Tibial artery (tissue), 4 donors: ENCODE measurements at regions not wholly inside any gene's neighbourhood (a gene's known extent, or its start where the extent isn't known, plus 50 kb on each side); places are given as distances from the start of the nearest gene placed in this dataset.
A peak's percentile ranks its signal among the peaks of the same experiment; 100 is the strongest.

ENCODE experiments used
- DNase-seq, 2 donors: peaks; one replicate each; pipeline ENCODE4 v3.0.0-alpha.2; 2019
- H3K27ac ChIP-seq, 2 donors: fragments of 200-600 bp; sonication (generic) in 1 of 2; 1 replicate in 1 of 2; 2 replicates in 1 of 2; pipeline ENCODE4 v1.5.1; 2018 to 2019; ENCODE audit warnings: mild to moderate bottlenecking in 1 of 2
- H3K27me3 ChIP-seq, 2 donors: fragments of 200-600 bp; sonication (generic) in 1 of 2; one replicate each; pipeline versions ENCODE4 v1.5.1 to v1.6.0; 2016 to 2019
- H3K36me3 ChIP-seq, 3 donors: fragments of 200-600 bp; sonication (generic) in 2 of 3; one replicate each; pipeline ENCODE4 v1.5.1; 2016 to 2019; ENCODE audit warnings: mild to moderate bottlenecking in 2 of 3
- H3K4me1 ChIP-seq, 4 donors: fragments of 200-600 bp; sonication (generic) in 2 of 4; 1 replicate in 3 of 4; 2 replicates in 1 of 4; pipeline ENCODE4 v1.5.1; 2016 to 2019
- H3K4me3 ChIP-seq, 2 donors: fragments of 200-600 bp; sonication (generic) in 1 of 2; 1 replicate in 1 of 2; 2 replicates in 1 of 2; pipeline ENCODE4 v1.5.1; 2018 to 2019; ENCODE audit warnings: mild to moderate bottlenecking in 2 of 2
- H3K9me3 ChIP-seq, 3 donors: fragments of 200-600 bp; sonication (generic) in 1 of 3; one replicate each; pipeline ENCODE4 v1.5.1; 2016 to 2019
- intact Hi-C: fragments of 100-400 bp; cut with DNase I; formaldehyde crosslinking; loops from one replicate; pipeline ENCODE4 v1.15.0; 2023; ENCODE audit warnings: low total_unique reads
- TF ChIP-seq, protein P1 (sequence below), 2 experiments: fragments of 200-600 bp in 1 of 2; fragments of 450-650 bp in 1 of 2; IDR thresholded peaks; one replicate each; pipeline ENCODE4 v1.5.1; 2017 to 2019; ENCODE audit warnings: antibody characterized with exemption in 2 of 2, mild to moderate bottlenecking in 1 of 2, moderate library complexity in 1 of 2

DNA sequence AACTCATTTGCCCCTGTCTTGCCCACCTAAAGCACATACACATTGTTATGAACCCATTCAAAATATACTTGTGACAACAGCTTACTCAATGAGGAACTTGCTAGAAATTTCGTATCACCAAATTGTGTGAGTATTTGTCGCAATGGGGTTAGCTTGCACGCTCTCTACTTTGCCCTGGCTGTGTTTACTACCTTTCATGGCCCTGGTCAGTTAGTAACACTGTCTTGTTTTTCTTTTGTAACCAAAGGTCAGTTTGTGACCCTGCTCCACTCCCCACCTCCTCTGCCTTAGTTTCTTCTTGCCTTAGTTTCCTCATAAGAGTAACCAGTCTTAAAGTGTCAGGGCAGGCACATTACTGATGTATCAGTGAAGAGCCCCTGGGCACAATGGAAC is 205.8 kb upstream of the EEA1 start:
- Histone ChIP-seq H3K4me1 (peaks cover 0 to 28% (median 4%) of the 10 kb centered on the region in 4 donors), H3K36me3 (no peaks in the 10 kb centered on the region), H3K9me3 (no peaks in the 10 kb centered on the region), H3K4me3 (no peak overlapping the region), H3K27me3 (no peaks in the 10 kb centered on the region), H3K27ac (no peak overlapping the region)
- TF ChIP-seq, protein P1, sequence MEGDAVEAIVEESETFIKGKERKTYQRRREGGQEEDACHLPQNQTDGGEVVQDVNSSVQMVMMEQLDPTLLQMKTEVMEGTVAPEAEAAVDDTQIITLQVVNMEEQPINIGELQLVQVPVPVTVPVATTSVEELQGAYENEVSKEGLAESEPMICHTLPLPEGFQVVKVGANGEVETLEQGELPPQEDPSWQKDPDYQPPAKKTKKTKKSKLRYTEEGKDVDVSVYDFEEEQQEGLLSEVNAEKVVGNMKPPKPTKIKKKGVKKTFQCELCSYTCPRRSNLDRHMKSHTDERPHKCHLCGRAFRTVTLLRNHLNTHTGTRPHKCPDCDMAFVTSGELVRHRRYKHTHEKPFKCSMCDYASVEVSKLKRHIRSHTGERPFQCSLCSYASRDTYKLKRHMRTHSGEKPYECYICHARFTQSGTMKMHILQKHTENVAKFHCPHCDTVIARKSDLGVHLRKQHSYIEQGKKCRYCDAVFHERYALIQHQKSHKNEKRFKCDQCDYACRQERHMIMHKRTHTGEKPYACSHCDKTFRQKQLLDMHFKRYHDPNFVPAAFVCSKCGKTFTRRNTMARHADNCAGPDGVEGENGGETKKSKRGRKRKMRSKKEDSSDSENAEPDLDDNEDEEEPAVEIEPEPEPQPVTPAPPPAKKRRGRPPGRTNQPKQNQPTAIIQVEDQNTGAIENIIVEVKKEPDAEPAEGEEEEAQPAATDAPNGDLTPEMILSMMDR (IDR thresholded peaks at IDR 0.05): no peak
- intact Hi-C loops: no loop called here
- no peak for DNase-seq

DNA sequence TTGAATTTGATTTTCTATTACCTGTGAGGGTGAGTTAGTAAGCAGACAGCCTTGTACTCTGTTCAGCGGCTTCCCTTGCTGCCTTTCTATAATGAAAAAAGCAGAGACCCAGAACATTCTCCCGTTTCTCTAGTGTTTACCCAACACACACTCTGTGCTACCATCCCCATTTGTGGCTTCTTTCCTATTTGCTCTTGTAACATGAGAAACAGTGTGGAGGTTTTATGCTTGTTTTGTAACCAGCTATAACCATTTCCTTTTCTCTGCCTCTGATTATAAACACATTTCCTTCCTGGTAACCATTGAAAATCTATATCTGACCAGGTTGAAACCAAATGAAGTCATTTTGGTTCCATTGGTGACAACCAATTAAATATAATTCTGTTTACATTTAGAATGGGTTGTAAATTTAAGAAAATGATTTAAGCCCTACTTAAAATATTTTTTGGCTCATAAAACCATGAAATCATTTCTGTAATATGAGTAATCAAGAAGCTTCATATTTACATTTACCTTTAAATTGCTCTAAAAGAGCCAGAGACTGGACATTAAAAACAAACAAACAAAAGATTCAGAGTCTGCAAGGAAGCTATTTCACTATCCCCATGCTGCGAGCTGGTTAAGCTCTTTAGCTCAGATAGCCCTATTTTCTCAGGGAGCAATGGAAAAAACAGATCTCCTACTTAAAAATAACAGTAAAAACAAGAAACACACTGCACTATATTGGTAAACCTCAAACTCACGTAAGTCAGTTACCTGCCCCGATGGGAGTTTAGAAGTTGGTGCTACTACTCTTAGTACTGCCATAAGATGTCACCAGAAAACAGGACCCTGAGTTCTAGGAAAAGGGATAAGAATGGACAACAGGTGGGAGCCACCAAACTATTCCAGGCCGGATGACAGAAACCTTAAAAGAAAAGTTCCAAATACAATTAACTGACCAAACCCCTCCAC is 206.5 kb upstream of the EEA1 start:
- Histone ChIP-seq H3K9me3 (no peaks in the 10 kb centered on the region), H3K4me1 (peaks cover 0 to 28% (median 4%) of the 10 kb centered on the region in 4 donors), H3K36me3 (no peaks in the 10 kb centered on the region), H3K27ac (no peak overlapping the region), H3K4me3 (no peak overlapping the region), H3K27me3 (no peaks in the 10 kb centered on the region)
- intact Hi-C loops: no loop called here
- TF ChIP-seq, protein P1 (IDR thresholded peaks at IDR 0.05): no peak
- no peak for DNase-seq

DNA sequence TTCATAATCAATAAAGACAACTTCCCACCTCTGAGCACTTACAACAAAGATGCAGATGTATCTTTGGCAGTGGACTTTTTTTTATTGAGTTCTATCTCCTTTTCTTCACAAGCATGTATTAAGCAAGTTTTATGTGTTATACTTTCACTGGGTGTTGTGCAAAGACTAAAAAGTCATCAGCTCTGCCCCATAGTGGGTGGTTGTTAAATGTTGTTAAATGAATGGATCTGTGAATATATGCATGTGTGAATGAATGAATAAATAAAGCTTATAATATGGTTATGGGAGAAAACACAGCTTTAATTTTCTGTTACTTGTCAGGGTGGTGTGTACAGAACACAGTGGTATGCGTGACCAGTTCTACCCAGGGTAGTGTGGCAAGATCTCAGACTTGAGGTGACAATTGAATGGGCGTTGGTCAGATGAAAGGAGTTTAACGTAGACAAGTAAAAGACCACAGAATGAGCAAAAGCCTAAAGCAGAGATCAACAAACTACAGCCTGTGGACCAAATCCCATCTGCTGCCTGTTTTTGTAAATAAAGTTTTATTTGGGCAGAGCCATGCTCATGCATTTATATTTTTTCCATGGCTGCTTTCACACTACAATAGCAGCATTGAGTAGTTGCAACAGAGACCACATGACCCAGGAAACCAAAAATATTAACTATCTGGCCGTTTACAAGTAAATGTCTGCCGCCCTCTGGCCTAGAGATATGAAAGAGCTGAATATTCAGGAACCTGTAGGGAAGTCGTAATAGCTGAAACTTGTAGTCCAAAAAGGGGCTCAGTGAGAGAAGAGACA is 207.4 kb upstream of the EEA1 start:
- Histone ChIP-seq H3K27ac (no peak overlapping the region), H3K27me3 (no peaks in the 10 kb centered on the region), H3K36me3 (no peaks in the 10 kb centered on the region), H3K4me3 (no peak overlapping the region), H3K9me3 (no peaks in the 10 kb centered on the region), H3K4me1 (peaks cover 0 to 28% (median 4%) of the 10 kb centered on the region in 4 donors)
- DNase-seq: no peak
- intact Hi-C loops: no loop called here
- TF ChIP-seq, protein P1 (IDR thresholded peaks at IDR 0.05): no peak

DNA sequence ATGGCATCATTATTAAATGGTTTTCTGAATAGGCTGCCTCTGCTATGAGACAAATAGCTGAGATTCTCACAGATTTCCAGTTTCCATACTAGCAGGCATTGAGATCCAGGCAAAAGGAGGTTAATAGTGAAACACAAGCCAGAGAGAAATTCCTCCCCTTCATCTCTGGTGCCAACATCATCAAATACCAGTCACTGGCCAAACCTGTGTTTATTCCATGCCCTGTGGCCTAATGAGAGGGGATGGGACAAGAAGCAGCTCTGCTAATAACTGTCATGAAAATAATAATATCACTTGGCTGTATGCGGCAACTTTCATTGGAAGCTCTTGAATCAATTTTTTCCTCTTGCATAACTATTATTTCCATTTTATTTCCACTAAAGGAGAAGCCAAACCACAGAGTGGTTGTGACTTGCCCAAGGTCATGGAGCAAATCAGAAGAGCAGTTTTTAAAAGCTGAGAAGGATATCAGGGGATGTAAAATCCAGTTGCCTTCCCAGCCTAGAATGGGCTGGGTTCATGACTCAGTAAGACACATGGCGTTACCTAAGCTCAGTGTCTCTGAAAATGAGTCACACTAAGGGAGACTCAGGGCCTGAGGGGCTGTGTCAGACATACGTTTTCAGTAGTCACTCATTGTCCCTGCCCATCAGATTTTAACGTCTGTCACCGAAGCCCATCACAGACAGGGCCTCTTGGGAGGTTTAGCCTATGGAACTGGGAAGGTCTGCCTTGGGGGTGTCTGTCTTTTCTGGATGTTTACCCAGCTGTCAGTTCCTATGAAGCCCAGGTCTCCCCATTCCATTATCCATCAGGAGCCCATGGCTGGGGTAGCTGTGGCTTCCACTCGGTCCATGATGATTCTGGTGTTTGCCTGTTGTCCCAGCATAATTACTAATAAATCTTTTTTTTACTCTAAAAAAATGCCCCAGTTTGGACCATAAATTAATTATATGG is 208.8 kb upstream of the EEA1 start:
- TF ChIP-seq, protein P1 (IDR thresholded peaks at IDR 0.05): no peak
- H3K4me1 ChIP-seq: peaks cover 0 to 28% (median 4%) of the 10 kb centered on the region in 4 donors
- H3K9me3 ChIP-seq: no peaks in the 10 kb centered on the region
- peak overlapping the region; percentile 34 to 48 for H3K27ac ChIP-seq
- no peak overlapping the region for H3K4me3 ChIP-seq
- intact Hi-C loops: no loop called here
- H3K36me3 ChIP-seq: no peaks in the 10 kb centered on the region
- peak in 1 of 2 donors; percentile 31 for DNase-seq
- H3K27me3 ChIP-seq: no peaks in the 10 kb centered on the region
